ENCODE measurements at regions not wholly inside any gene's neighbourhood (a gene's known extent, or its start where the extent isn't known, plus 50 kb on each side); places are given as distances from the start of the nearest gene placed in this dataset.

DNA sequence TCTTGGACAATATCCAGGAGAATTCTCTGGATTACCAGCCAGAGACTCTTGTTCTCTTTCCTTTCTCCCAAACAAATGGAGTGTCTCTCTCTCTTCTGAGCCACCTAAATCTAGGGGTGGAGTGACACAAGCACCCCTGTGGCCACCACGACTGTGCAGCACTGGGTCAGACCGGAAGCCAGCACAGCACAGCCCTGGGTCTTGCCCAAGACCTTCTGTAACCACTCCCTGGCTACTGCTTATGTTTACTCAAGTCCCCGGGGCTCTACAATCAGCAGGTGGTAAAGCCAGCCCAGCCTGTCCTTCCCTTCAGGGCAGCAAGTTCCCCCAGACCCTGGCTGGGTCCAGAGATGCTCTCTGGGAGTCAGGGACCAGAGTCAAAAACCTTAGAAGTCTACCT is 110.0 kb upstream of the TUT7 start:
- TF ChIP-seq RAD21 (IDR thresholded peaks at IDR 0.05; ENCODE audit: low read length): no peak
- TF ChIP-seq EP300 (IDR thresholded peaks at IDR 0.05; ENCODE audit: borderline replicate concordance in 1 of 2, low read depth in 1 of 2, low read length in 1 of 2): no peak
- TF ChIP-seq, protein P1, sequence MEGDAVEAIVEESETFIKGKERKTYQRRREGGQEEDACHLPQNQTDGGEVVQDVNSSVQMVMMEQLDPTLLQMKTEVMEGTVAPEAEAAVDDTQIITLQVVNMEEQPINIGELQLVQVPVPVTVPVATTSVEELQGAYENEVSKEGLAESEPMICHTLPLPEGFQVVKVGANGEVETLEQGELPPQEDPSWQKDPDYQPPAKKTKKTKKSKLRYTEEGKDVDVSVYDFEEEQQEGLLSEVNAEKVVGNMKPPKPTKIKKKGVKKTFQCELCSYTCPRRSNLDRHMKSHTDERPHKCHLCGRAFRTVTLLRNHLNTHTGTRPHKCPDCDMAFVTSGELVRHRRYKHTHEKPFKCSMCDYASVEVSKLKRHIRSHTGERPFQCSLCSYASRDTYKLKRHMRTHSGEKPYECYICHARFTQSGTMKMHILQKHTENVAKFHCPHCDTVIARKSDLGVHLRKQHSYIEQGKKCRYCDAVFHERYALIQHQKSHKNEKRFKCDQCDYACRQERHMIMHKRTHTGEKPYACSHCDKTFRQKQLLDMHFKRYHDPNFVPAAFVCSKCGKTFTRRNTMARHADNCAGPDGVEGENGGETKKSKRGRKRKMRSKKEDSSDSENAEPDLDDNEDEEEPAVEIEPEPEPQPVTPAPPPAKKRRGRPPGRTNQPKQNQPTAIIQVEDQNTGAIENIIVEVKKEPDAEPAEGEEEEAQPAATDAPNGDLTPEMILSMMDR (IDR thresholded peaks at IDR 0.05): no peak
- TF ChIP-seq, protein P2, sequence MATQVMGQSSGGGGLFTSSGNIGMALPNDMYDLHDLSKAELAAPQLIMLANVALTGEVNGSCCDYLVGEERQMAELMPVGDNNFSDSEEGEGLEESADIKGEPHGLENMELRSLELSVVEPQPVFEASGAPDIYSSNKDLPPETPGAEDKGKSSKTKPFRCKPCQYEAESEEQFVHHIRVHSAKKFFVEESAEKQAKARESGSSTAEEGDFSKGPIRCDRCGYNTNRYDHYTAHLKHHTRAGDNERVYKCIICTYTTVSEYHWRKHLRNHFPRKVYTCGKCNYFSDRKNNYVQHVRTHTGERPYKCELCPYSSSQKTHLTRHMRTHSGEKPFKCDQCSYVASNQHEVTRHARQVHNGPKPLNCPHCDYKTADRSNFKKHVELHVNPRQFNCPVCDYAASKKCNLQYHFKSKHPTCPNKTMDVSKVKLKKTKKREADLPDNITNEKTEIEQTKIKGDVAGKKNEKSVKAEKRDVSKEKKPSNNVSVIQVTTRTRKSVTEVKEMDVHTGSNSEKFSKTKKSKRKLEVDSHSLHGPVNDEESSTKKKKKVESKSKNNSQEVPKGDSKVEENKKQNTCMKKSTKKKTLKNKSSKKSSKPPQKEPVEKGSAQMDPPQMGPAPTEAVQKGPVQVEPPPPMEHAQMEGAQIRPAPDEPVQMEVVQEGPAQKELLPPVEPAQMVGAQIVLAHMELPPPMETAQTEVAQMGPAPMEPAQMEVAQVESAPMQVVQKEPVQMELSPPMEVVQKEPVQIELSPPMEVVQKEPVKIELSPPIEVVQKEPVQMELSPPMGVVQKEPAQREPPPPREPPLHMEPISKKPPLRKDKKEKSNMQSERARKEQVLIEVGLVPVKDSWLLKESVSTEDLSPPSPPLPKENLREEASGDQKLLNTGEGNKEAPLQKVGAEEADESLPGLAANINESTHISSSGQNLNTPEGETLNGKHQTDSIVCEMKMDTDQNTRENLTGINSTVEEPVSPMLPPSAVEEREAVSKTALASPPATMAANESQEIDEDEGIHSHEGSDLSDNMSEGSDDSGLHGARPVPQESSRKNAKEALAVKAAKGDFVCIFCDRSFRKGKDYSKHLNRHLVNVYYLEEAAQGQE (IDR thresholded peaks at IDR 0.05; ENCODE audit: low read depth, low read length): no peak
- TF ChIP-seq SIN3A (IDR thresholded peaks at IDR 0.05; ENCODE audit: borderline replicate concordance, low read depth, low read length): no peak
- TF ChIP-seq MEF2A (IDR thresholded peaks at IDR 0.05; ENCODE audit: borderline replicate concordance, low read depth): no peak
- no peak for TF ChIP-seq ELF1 (IDR thresholded peaks at IDR 0.05)
- no peak for TF ChIP-seq JUND (IDR thresholded peaks at IDR 0.05)
- TF ChIP-seq EZH2phosphoT487 (IDR thresholded peaks at IDR 0.05; ENCODE audit: borderline replicate concordance, low read depth): no peak
- no peak for TF ChIP-seq RXRA (IDR thresholded peaks at IDR 0.05; ENCODE audit: borderline replicate concordance, low read depth)
- TF ChIP-seq NRF1 (IDR thresholded peaks at IDR 0.05; ENCODE audit: low read depth, low read length): no peak
- TF ChIP-seq, protein P3, sequence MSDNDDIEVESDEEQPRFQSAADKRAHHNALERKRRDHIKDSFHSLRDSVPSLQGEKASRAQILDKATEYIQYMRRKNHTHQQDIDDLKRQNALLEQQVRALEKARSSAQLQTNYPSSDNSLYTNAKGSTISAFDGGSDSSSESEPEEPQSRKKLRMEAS (IDR thresholded peaks at IDR 0.05; ENCODE audit: low read depth): no peak

Data from SK-N-SH (cell line).